PC-3 (cell line): ENCODE measurements at regions not wholly inside any gene's neighbourhood (a gene's known extent, or its start where the extent isn't known, plus 50 kb on each side); places are given as distances from the start of the nearest gene placed in this dataset.

Source experiments
- ATAC-seq: fragments of 200-7000 bp; cut with Tn5 transposase; 2 replicates; pipeline ENCODE4 v1.9.1; 2020; ENCODE audit warnings: mild to moderate bottlenecking, moderate library complexity
- BruUV-seq: library from RNA; stranded (reverse); fragments of 400-500 nt; replicated peaks from 2 replicates; lab custom pipeline; 2021; lab: Mats Ljungman, UMichigan
- CTCF ChIA-PET: fragments of 300-600 bp; sonication (Branson Sonifier 250); formaldehyde crosslinking; loops from one replicate; lab custom pipeline; 2022; ENCODE audit warnings: antibody characterized with exemption; lab: Charles Lee
- POLR2A ChIA-PET: fragments of 300-600 bp; sonication (Branson Sonifier 250); formaldehyde crosslinking; loops from one replicate; lab custom pipeline; 2022; ENCODE audit warnings: antibody characterized with exemption; ENCODE audit not compliant: unreplicated experiment; lab: Charles Lee
- DNase-seq: peaks from one replicate; pipeline ENCODE4 v3.0.0-alpha.2; 2015
- H2AFZ ChIP-seq: fragments of 300-600 bp; sonication (generic); 2 replicates; pipeline ENCODE4 v1.6.0; 2016; ENCODE audit warnings: antibody characterized with exemption, low read length
- H3F3A ChIP-seq: fragments of 300-600 bp; sonication (generic); one replicate; pipeline ENCODE4 v1.6.0; 2017; ENCODE audit warnings: antibody characterized with exemption, low read length, control low read depth, mild to moderate bottlenecking; ENCODE audit not compliant: unreplicated experiment
- H3K27ac ChIP-seq: fragments of 300-600 bp; sonication (generic); 2 replicates; pipeline ENCODE4 v1.5.1; 2016; ENCODE audit warnings: mild to moderate bottlenecking, low read length
- H3K27me3 ChIP-seq: fragments of 300-600 bp; sonication (generic); 2 replicates; pipeline ENCODE4 v1.6.1; 2016; ENCODE audit warnings: low read length, mixed read lengths
- H3K36me3 ChIP-seq: fragments of 300-600 bp; sonication (generic); 2 replicates; pipeline ENCODE4 v1.6.1; 2016; ENCODE audit warnings: low read depth, mixed run types, low read length, mixed read lengths
- H3K4me1 ChIP-seq: fragments of 300-600 bp; sonication (generic); 2 replicates; pipeline ENCODE4 v1.5.1; 2016; ENCODE audit warnings: low read length; ENCODE audit not compliant: insufficient read depth
- H3K4me2 ChIP-seq: fragments of 300-600 bp; sonication (generic); 2 replicates; pipeline ENCODE4 v1.6.0; 2016; ENCODE audit warnings: low read length
- H3K4me3 ChIP-seq: fragments of 300-600 bp; sonication (generic); 2 replicates; pipeline ENCODE4 v1.5.1; 2016; ENCODE audit warnings: mild to moderate bottlenecking, low read length, mixed read lengths
- H3K79me2 ChIP-seq: fragments of 300-600 bp; sonication (generic); 2 replicates; pipeline ENCODE4 v1.6.1; 2017; ENCODE audit warnings: low read length, mixed read lengths
- H3K9ac ChIP-seq: fragments of 300-600 bp; sonication (generic); 2 replicates; pipeline ENCODE4 v1.6.0; 2016; ENCODE audit warnings: mild to moderate bottlenecking, low read length
- H3K9me2 ChIP-seq: fragments of 300-600 bp; sonication (generic); replicated peaks from 2 replicates; pipeline ENCODE4 v1.6.1; 2016; ENCODE audit warnings: mixed run types, low read length, mixed read lengths
- H3K9me3 ChIP-seq: fragments of 300-600 bp; sonication (generic); 2 replicates; pipeline ENCODE4 v1.6.1; 2016; ENCODE audit warnings: low read length, mixed read lengths
- H4K20me1 ChIP-seq: fragments of 300-600 bp; sonication (generic); 2 replicates; pipeline ENCODE4 v1.6.1; 2016; ENCODE audit warnings: low read length, mixed read lengths
- EZH2 ChIP-seq: fragments of 300-600 bp; sonication (generic); IDR thresholded peaks from one replicate; pipeline ENCODE4 v1.6.1; 2017; ENCODE audit warnings: antibody characterized with exemption, mild to moderate bottlenecking, low read length; ENCODE audit not compliant: unreplicated experiment
- EZH2phosphoT487 ChIP-seq: fragments of 300-600 bp; sonication (generic); IDR thresholded peaks from 2 replicates; pipeline ENCODE4 v1.6.1; 2018; ENCODE audit warnings: mild to moderate bottlenecking, antibody characterized with exemption, low read length, borderline replicate concordance
- intact Hi-C: fragments of 100-400 bp; cut with micrococcal nuclease; formaldehyde crosslinking; loops from 2 replicates; pipeline ENCODE4 v1.9.0; 2023
- TF ChIP-seq, protein P1 (sequence below): fragments of 300-600 bp; sonication (generic); conservative IDR thresholded peaks from 2 replicates; pipeline ENCODE4 v1.5.1; 2017; ENCODE audit warnings: antibody characterized with exemption, low read depth, mild to moderate bottlenecking, low read length

GRCh38 chr12:105482951-105483350, 152.5 kb downstream of the C12orf75 start:
- ChIA-PET POLR2A (interaction anchor here (0.5 kb wide), 1 partner anchor 175 kb away, joined by 3 read pairs; no protein-coding TSS in a partner anchor), CTCF (no interaction called here)
- H4K20me1 ChIP-seq = no peaks in the 10 kb centered on the region

DNA sequence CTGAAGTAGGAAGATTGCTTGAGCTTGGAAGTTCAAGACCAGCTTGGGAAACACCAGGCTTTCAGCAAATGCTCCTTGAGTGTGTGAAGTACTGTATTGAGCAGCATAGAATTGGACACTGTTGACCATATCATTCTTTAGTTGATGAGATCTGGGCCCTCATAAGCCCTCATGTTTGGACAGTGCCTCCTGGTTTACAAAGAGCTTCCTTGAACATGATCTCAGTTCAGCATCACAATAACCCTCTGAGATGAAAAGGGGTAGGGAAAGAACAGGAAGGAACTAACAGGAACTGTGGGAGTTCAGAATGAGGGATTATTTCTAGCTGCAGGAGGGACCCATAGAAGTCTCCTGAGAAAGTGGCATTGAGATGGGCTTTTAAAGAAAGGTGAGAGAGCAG, 153.2 kb downstream of the C12orf75 start:
- Histone ChIP-seq H3K9me3 (no peaks in the 10 kb centered on the region), H4K20me1 (no peaks in the 10 kb centered on the region), H3K4me3 (no peak overlapping the region), H3K4me2 (no peak overlapping the region), H3K27ac (no peak overlapping the region), H3K9me2 (no peaks in the 10 kb centered on the region), H3K9ac (no peak overlapping the region), H2AFZ (no peak overlapping the region), H3K4me1 (peaks cover 9% of the 10 kb centered on the region; the same call in 1 of the 2 replicates), H3K79me2 (no peaks in the 10 kb centered on the region), H3K27me3 (no peaks in the 10 kb centered on the region), H3F3A (no peaks in the 10 kb centered on the region), H3K36me3 (no peaks in the 10 kb centered on the region)
- ChIA-PET POLR2A (no interaction called here), CTCF (no interaction called here)
- ATAC-seq (no peak), DNase-seq (no peak)
- TF ChIP-seq EZH2phosphoT487 (no peak), EZH2 (no peak)
- TF ChIP-seq, protein P1, sequence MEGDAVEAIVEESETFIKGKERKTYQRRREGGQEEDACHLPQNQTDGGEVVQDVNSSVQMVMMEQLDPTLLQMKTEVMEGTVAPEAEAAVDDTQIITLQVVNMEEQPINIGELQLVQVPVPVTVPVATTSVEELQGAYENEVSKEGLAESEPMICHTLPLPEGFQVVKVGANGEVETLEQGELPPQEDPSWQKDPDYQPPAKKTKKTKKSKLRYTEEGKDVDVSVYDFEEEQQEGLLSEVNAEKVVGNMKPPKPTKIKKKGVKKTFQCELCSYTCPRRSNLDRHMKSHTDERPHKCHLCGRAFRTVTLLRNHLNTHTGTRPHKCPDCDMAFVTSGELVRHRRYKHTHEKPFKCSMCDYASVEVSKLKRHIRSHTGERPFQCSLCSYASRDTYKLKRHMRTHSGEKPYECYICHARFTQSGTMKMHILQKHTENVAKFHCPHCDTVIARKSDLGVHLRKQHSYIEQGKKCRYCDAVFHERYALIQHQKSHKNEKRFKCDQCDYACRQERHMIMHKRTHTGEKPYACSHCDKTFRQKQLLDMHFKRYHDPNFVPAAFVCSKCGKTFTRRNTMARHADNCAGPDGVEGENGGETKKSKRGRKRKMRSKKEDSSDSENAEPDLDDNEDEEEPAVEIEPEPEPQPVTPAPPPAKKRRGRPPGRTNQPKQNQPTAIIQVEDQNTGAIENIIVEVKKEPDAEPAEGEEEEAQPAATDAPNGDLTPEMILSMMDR = no peak
- no TSS peak for BruUV-seq
- intact Hi-C loops = no loop called here

More at GRCh38 chr12:105482951-105483350, 152.5 kb downstream of the C12orf75 start:
- no peak overlapping the region for H3K9ac ChIP-seq
- TF ChIP-seq, protein P1 = no peak
- TF ChIP-seq EZH2 = no peak
- no TSS peak for BruUV-seq
- DNase-seq = no peak
- no peak overlapping the region for H3K4me2 ChIP-seq
- no peak for ATAC-seq
- H3K9me2 ChIP-seq = no peaks in the 10 kb centered on the region
- no peaks in the 10 kb centered on the region for H3F3A ChIP-seq
- no peaks in the 10 kb centered on the region for H3K36me3 ChIP-seq
- peaks cover 9% of the 10 kb centered on the region; the same call in 1 of the 2 replicates for H3K4me1 ChIP-seq
- H3K79me2 ChIP-seq = no peaks in the 10 kb centered on the region
- no peaks in the 10 kb centered on the region for H3K27me3 ChIP-seq
- H3K4me3 ChIP-seq = no peak overlapping the region
- H2AFZ ChIP-seq = no peak overlapping the region
- intact Hi-C loops = no loop called here
- no peaks in the 10 kb centered on the region for H3K9me3 ChIP-seq
- H3K27ac ChIP-seq = no peak overlapping the region

DNA sequence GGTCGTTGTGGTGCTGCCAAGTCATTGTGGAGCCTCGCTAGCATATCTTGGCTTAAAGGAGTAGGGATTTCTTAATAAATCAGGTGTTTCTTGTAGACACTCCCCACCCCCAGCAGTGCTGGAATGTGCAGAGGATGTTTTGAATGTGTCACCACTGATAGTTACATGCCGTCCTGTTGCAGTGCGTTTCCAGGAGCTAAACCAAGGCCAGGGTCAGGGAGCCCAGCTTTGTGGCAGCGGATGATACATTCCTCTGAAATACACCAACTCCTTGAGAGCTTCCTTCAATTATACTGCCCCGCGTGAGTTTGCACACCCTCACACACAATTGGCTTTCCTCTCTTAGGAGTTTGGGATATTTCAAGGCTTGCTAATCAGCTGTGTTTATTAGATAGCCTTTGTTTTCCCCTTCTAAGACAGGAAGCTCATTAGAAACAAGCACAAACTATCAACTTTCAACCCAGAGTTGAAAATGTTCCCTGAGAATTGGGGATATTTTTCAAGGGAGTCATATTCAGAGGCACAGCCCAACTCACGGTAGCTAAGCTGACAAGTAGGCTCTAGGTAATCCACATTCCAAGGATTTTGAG, 154.9 kb downstream of the C12orf75 start:
- Histone ChIP-seq H4K20me1 (no peaks in the 10 kb centered on the region), H3K9me3 (no peaks in the 10 kb centered on the region), H3K27ac (no peak overlapping the region), H3K4me3 (no peak overlapping the region), H3K9me2 (no peaks in the 10 kb centered on the region), H3K79me2 (no peaks in the 10 kb centered on the region), H2AFZ (peak overlapping the region; percentile 35), H3K4me2 (peak overlapping the region; percentile 36; the same call in 1 of the 2 replicates), H3K9ac (no peak overlapping the region), H3K4me1 (peaks cover 9% of the 10 kb centered on the region; the same call in 1 of the 2 replicates), H3K36me3 (no peaks in the 10 kb centered on the region), H3F3A (no peaks in the 10 kb centered on the region), H3K27me3 (no peaks in the 10 kb centered on the region)
- peak; percentile 63 for DNase-seq
- ChIA-PET POLR2A (no interaction called here), CTCF (no interaction called here)
- no peak; the same call in 1 of the 2 replicates for ATAC-seq
- intact Hi-C loops = no loop called here
- no TSS peak for BruUV-seq
- TF ChIP-seq EZH2 = no peak
- TF ChIP-seq, protein P1 = no peak
- TF ChIP-seq EZH2phosphoT487 = no peak
